ENCODE measurements at regions not wholly inside any gene's neighbourhood (a gene's known extent, or its start where the extent isn't known, plus 50 kb on each side); places are given as distances from the start of the nearest gene placed in this dataset.

DNA sequence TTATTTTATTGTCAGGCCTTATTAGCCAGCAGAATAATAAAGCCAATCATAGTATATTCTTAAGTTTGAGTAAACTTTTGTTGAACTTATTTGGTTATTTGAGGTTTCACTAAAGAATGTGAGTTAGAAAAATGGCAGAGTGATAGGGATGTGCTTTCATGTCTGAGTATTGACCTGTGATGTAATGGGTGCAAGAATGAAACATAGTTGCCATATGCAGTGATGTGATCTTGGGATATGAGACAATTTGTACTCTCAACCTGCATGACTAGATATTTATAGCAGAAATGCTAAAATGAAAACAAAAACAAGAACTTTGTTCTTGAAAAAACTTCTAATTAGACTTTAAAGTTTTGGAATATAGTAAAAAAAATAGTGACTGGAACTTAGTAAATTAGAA is 97.9 kb downstream of the DISP1 start:
- TF ChIP-seq CTCF (IDR thresholded peaks at IDR 0.05): no peak
- no peak for TF ChIP-seq EZH2 (IDR thresholded peaks at IDR 0.05)

Data from neural progenitor cell (in vitro differentiated cells).